Panc1 (cell line): ENCODE measurements at regions not wholly inside any gene's neighbourhood (a gene's known extent, or its start where the extent isn't known, plus 50 kb on each side); places are given as distances from the start of the nearest gene placed in this dataset.

Experiments
- ATAC-seq: fragments of 200-7000 bp; cut with Tn5 transposase; 2 replicates; pipeline ENCODE4 v1.9.1; 2020; ENCODE audit warnings: mild to moderate bottlenecking, moderate library complexity
- BruUV-seq: library from RNA; stranded (reverse); fragments of 400-500 nt; replicated peaks from 2 replicates; lab custom pipeline; 2021; lab: Mats Ljungman, UMichigan
- CTCF ChIA-PET: fragments of 300-600 bp; sonication (Branson Sonifier 250); formaldehyde crosslinking; loops from one replicate; lab custom pipeline; 2022; ENCODE audit warnings: antibody characterized with exemption; lab: Charles Lee
- POLR2A ChIA-PET: fragments of 300-600 bp; sonication (Branson Sonifier 250); formaldehyde crosslinking; loops from one replicate; lab custom pipeline; 2022; ENCODE audit warnings: antibody characterized with exemption; lab: Charles Lee
- DNase-seq: peaks from one replicate; pipeline ENCODE4 v3.0.0-alpha.2; 2010; ENCODE audit warnings: low read depth, low spot score
- H3K27ac ChIP-seq: 2 replicates; pipeline ENCODE4 v1.5.1; 2011; ENCODE audit warnings: mild to moderate bottlenecking, low read length, inconsistent platforms
- H3K27me3 ChIP-seq: fragments of 200-500 bp; sonication (Bioruptor generic); 2 replicates; pipeline ENCODE4 v1.6.0; 2014; ENCODE audit warnings: low read length, inconsistent platforms; ENCODE audit not compliant: control insufficient read depth, insufficient read depth
- H3K36me3 ChIP-seq: fragments of 200-500 bp; sonication (Bioruptor generic); 2 replicates; pipeline ENCODE4 v1.5.1; 2014; ENCODE audit warnings: inconsistent platforms, mild to moderate bottlenecking, low read length, moderate library complexity; ENCODE audit not compliant: control insufficient read depth, insufficient read depth
- H3K4me1 ChIP-seq: 2 replicates; pipeline ENCODE4 v1.5.1; 2011; ENCODE audit warnings: inconsistent platforms, mild to moderate bottlenecking, low read length, moderate library complexity; ENCODE audit not compliant: control insufficient read depth, insufficient read depth
- H3K4me3 ChIP-seq, 2 experiments: 2 replicates each; pipeline ENCODE4 v1.5.1; 2011 to 2012; ENCODE audit warnings: low read depth in 2 of 2, low read length in 2 of 2, mild to moderate bottlenecking in 2 of 2, inconsistent platforms in 1 of 2, moderate library complexity in 1 of 2
- H3K9me3 ChIP-seq: fragments of 200-500 bp; sonication (Bioruptor generic); 2 replicates; pipeline ENCODE4 v1.5.1; 2014; ENCODE audit warnings: low read depth, mild to moderate bottlenecking, inconsistent platforms, low read length, moderate library complexity; ENCODE audit not compliant: control insufficient read depth, insufficient read depth
- CTCF ChIP-seq: fragments of 450-650 bp; IDR thresholded peaks from 2 replicates; pipeline ENCODE4 v1.5.1; 2017; ENCODE audit warnings: mild to moderate bottlenecking
- POLR2AphosphoS5 ChIP-seq: IDR thresholded peaks from 2 replicates; pipeline ENCODE4 v1.6.1; 2012; ENCODE audit warnings: mild to moderate bottlenecking, low read depth, low read length, moderate library complexity
- SIN3A ChIP-seq: IDR thresholded peaks from 2 replicates; pipeline ENCODE4 v1.6.1; 2012; ENCODE audit warnings: low read depth, mild to moderate bottlenecking, low read length, moderate library complexity, borderline replicate concordance; ENCODE audit not compliant: insufficient read depth
- TCF7L2 ChIP-seq: IDR thresholded peaks from 2 replicates; pipeline ENCODE4 v1.6.1; 2011; ENCODE audit warnings: mild to moderate bottlenecking, low read depth, low read length, inconsistent platforms
- in situ Hi-C: cut with HindIII; loops from 2 replicates; pipeline ENCODE4 v1.10.0; 2016; ENCODE audit warnings: low sequenced_read_pairs, low pct_unique_long_range_greater_than_20kb
- intact Hi-C: fragments of 100-400 bp; cut with micrococcal nuclease; formaldehyde crosslinking; loops from one replicate; pipeline ENCODE4 v1.10.0; 2022; ENCODE audit not compliant: unreplicated experiment
- TF ChIP-seq, protein P1 (sequence below), 2 experiments: IDR thresholded peaks; 2 replicates each; pipeline ENCODE4 v1.6.1; 2011 to 2012; ENCODE audit warnings: low read depth in 2 of 2, control low read depth in 1 of 2, low read length in 1 of 2, mild to moderate bottlenecking in 1 of 2, moderate library complexity in 1 of 2; ENCODE audit not compliant: insufficient read depth in 1 of 2

GRCh38 chr3:82311901-82312300 is 550.5 kb upstream of the GBE1 start:
- no peaks in the 10 kb centered on the region for H3K27me3 ChIP-seq
- ChIA-PET CTCF (no interaction called here), POLR2A (no interaction called here)
- TF ChIP-seq, protein P1, sequence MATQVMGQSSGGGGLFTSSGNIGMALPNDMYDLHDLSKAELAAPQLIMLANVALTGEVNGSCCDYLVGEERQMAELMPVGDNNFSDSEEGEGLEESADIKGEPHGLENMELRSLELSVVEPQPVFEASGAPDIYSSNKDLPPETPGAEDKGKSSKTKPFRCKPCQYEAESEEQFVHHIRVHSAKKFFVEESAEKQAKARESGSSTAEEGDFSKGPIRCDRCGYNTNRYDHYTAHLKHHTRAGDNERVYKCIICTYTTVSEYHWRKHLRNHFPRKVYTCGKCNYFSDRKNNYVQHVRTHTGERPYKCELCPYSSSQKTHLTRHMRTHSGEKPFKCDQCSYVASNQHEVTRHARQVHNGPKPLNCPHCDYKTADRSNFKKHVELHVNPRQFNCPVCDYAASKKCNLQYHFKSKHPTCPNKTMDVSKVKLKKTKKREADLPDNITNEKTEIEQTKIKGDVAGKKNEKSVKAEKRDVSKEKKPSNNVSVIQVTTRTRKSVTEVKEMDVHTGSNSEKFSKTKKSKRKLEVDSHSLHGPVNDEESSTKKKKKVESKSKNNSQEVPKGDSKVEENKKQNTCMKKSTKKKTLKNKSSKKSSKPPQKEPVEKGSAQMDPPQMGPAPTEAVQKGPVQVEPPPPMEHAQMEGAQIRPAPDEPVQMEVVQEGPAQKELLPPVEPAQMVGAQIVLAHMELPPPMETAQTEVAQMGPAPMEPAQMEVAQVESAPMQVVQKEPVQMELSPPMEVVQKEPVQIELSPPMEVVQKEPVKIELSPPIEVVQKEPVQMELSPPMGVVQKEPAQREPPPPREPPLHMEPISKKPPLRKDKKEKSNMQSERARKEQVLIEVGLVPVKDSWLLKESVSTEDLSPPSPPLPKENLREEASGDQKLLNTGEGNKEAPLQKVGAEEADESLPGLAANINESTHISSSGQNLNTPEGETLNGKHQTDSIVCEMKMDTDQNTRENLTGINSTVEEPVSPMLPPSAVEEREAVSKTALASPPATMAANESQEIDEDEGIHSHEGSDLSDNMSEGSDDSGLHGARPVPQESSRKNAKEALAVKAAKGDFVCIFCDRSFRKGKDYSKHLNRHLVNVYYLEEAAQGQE (IDR thresholded peaks at IDR 0.05; ENCODE audit: insufficient read depth in 1 of 2, low read depth in 2 of 2, low read length in 1 of 2): no peak
- TF ChIP-seq POLR2AphosphoS5: no peak
- TF ChIP-seq CTCF: no peak
- TF ChIP-seq SIN3A: no peak
- no peak for TF ChIP-seq TCF7L2
- intact Hi-C loops (no loop called here), in situ Hi-C loops (no loop called here)
- no peaks in the 10 kb centered on the region; the same call in 1 of the 2 replicates for H3K9me3 ChIP-seq
- no TSS peak for BruUV-seq
- no peak overlapping the region for H3K27ac ChIP-seq
- H3K36me3 ChIP-seq: no peaks in the 10 kb centered on the region
- ATAC-seq (no peak), DNase-seq (no peak)
- no peak overlapping the region for H3K4me3 ChIP-seq
- no peaks in the 10 kb centered on the region for H3K4me1 ChIP-seq

- no peaks in the 10 kb centered on the region for H3K4me1 ChIP-seq
- no peaks in the 10 kb centered on the region for H3K27me3 ChIP-seq
- POLR2A ChIA-PET: no interaction called here
- H3K36me3 ChIP-seq: no peaks in the 10 kb centered on the region
- ATAC-seq (no peak), DNase-seq (no peak)
- intact Hi-C loops: no loop called here
- no peaks in the 10 kb centered on the region for H3K9me3 ChIP-seq
- CTCF ChIA-PET: no interaction called here
- no TSS peak for BruUV-seq
- no peak overlapping the region for H3K4me3 ChIP-seq
- no peak overlapping the region for H3K27ac ChIP-seq
- in situ Hi-C loops: no loop called here
- TF ChIP-seq POLR2AphosphoS5 (no peak), SIN3A (no peak), CTCF (no peak), TCF7L2 (no peak)
- TF ChIP-seq, protein P1 (IDR thresholded peaks at IDR 0.05; ENCODE audit: insufficient read depth in 1 of 2, low read depth in 2 of 2, low read length in 1 of 2): no peak
Measured at GRCh38 chr3:82308755-82309154, 547.3 kb upstream of the GBE1 start.
